ENCODE measurements at regions not wholly inside any gene's neighbourhood (a gene's known extent, or its start where the extent isn't known, plus 50 kb on each side); places are given as distances from the start of the nearest gene placed in this dataset.

DNA sequence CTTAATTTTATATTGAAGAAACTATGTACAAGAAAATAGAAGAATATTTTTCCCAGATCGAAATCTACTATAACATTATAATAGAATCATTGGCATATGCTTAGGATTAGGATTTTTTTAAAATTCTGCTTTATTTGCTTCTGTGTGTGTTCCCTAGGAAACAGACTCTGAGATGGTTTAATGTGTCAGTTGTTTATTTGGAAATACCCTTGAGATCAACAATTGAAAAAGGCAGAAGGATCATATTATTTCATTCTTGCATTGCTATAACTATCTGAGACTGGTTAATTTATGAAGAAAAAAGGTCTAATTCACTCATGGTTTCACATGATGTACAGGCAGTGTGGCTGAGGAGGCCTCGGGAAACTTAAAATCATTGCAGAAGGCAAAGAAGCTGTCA, 622.6 kb downstream of the PRR16 start:
- in situ Hi-C loops (cut with MboI), result no loop called here
- ChIA-PET CTCF (ENCODE audit: low intra/inter-chr PET ratio) (no interaction called here), POLR2A (no interaction called here)
- TF ChIP-seq PHB2 (IDR thresholded peaks at IDR 0.05; ENCODE audit: low read depth), result no peak
- no peak for TF ChIP-seq SMARCA5 (IDR thresholded peaks at IDR 0.05)
- no peak for TF ChIP-seq TAF1 (IDR thresholded peaks at IDR 0.05; ENCODE audit: control insufficient read depth, extremely low read depth, insufficient read depth, low read length, severe bottlenecking)
- no peak for TF ChIP-seq NFYB (IDR thresholded peaks at IDR 0.05; ENCODE audit: extremely low read depth, insufficient read length)
- TF ChIP-seq MBD1 (CRISPR knock-in tag; IDR thresholded peaks at IDR 0.05), result no peak
- TF ChIP-seq ZNF76 (CRISPR knock-in tag; IDR thresholded peaks at IDR 0.05; ENCODE audit: borderline replicate concordance), result no peak
- Histone ChIP-seq H3K9me3 (replicated peaks; ENCODE audit: control insufficient read depth, insufficient read depth, low read depth, low read length) (0 out of 2 replicates have a peak, but pooled peaks cover 2% of the 10 kb centered on the region), H3K27me3 (ENCODE audit: control insufficient read depth in 2 of 2, insufficient read depth in 2 of 2, low read length in 2 of 2) (no peaks in the 10 kb centered on the region), H3K4me3 (no peak overlapping the region), H3K79me2 (ENCODE audit: control insufficient read depth, insufficient read depth, low read length) (no peaks in the 10 kb centered on the region), H3K27ac (ENCODE audit: extremely low read depth, low read depth, low read length) (no peak overlapping the region), H4K20me1 (replicated peaks; ENCODE audit: control insufficient read depth, insufficient read depth, low read length) (no peaks in the 10 kb centered on the region), H3K4me1 (replicated peaks in 1 of 2; ENCODE audit: control insufficient read depth in 2 of 2, insufficient read depth in 2 of 2, low read length in 2 of 2) (no peaks in the 10 kb centered on the region), H3K9me1 (ENCODE audit: control insufficient read depth, insufficient read depth, low read length) (no peaks in the 10 kb centered on the region), H3K4me2 (ENCODE audit: insufficient read depth, low read length) (no peak overlapping the region), H3K9ac (ENCODE audit: insufficient read depth in 1 of 2, low read depth in 2 of 2, low read length in 2 of 2) (no peak overlapping the region), H2AFZ (ENCODE audit: low read depth, low read length) (no peak overlapping the region), H3K36me3 (ENCODE audit: control insufficient read depth, insufficient read depth, low read length) (no peaks in the 10 kb centered on the region)
- DNase-seq (ENCODE audit: extremely low read depth in 1 of 4, low spot score in 3 of 4) (no peak), ATAC-seq (no peak), FAIRE-seq (no peak)
- BruUV-seq (replicated peaks), result no TSS peak
- intact Hi-C loops (cut with micrococcal nuclease), result no loop called here
- 11% methylated on average over 2 of the region's 2 CpGs for WGBS (ENCODE audit: insufficient coverage, low coverage, missing lambda C conversion rate)

Measured in K562 (cell line).